Fibroblast of skin of left biceps (primary cell): ENCODE measurements at regions not wholly inside any gene's neighbourhood (a gene's known extent, or its start where the extent isn't known, plus 50 kb on each side); places are given as distances from the start of the nearest gene placed in this dataset.
"Not testable (repeated sequence)": the region's sequence is repeated elsewhere in the genome, so short reads cannot be mapped to it uniquely, and the experiment has no call there.

Source experiments
- DNase-seq, 2 experiments: peaks; one replicate each; pipeline ENCODE4 v3.0.0-alpha.2; 2013; ENCODE audit warnings: low read depth in 2 of 2

DNA sequence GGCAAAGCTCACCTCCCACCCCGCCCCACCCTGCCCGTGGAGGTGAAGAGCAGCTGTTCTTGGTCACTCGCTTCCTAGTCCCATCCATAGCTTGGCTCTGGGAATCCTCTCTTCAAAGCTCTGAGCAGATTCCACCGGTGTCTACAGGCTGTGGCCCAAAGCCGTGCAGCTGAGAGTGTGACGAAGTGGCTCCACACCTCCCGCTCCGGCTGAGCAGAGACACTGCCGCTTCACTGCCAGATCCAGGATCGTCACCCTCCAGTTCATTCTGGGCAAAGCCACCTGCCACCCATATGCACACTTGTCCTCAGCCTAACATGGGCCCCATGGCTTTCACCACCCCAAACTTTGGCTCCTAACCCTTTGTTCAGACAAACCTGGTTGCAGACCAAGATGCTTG, 532.9 kb upstream of the B3GAT1 start:
- DNase-seq, result no peak

DNA sequence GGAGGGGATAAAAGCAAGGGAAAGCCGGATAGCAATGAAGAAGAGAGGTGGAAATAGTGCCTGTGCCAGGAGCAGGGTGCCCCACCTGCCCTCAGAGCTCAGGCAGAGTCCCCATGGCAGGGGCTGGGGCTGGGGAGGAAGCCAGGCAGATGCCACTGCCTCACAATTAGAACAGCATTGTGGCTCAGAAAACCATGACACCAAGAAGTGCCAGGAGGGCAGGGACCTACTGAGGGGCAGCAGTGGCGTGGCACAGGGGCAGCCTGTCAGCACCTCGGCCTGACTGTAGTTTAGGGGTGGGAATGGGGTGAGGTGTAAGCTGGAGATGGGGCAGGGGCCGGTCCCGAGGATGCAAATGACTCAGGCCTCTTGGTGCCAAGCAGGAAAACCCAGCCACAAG, 532.1 kb upstream of the B3GAT1 start:
- no peak for DNase-seq

DNA sequence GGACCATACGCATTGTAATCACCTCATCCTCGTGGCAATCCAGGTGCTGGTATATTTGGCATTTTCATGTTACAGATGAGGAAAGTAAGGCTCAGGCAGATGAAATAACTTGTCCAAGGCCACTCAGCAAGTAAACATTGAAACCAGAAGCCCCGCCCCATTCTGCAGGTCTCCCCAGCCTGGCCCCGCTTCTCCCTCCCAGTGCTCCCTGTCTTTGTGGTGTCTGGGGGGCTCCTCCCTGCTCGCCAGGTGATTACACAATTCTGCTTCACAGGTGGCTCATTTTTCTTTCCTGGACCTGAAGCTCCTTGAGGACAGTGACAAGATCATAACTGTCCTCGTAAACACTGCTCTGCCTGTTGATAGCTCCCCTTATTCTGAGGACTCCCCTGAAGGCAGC, 531.5 kb upstream of the B3GAT1 start:
- DNase-seq, result no peak

DNA sequence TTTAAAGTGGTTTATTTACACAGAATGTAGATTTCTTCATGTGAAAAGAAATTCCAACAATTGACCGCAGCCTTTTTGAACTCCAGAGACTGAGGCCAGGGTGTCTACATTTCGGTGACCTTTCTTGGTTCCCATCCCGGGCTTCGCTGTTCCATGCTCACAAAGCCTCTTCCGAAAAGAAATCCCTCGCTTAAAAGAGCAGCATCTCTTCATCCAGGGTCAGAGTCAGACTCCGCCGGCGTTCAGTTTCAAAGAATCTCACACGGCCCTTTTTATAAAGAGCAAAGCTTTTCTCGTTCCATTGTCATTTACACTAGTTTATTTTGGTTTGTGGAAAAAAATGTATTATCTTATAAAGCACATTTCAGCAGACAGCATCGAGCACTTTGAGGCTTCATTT, 530.6 kb upstream of the B3GAT1 start:
- DNase-seq, result no peak

DNA sequence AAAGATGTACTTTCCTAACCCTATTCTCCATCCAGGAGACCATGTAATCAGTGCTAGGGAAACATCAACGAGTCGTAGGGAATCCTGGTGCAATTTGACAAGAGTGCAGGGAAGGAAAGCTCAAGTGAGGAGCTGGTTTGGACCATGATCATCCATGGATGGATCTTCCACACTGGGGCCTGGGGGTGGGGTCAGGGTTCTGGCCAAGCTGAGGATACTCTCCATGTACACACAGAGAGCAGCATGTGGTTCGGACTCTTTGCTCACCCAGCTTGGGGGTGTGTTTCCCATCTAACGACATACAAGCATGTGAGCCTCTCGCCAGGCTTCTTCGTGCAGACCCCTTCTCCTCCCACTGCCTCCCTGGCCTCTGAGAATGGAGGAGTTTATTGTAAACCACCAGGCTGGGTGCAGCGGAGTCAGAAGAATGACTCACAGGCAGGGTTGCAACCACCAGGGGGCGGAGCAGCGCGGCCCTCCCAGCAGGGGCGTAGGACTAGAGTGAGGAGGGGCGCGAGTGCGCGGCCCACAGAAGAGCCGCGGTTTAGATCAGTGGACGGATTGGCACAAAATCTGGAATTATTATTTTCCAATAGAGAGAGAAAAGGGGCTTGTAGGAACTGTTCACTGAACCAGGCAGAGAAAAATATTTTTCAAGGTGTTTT, 530.0 kb upstream of the B3GAT1 start:
- not testable (repeated sequence) for DNase-seq

- DNase-seq, result no peak
These were observed 529.3 kb upstream of the B3GAT1 start for GRCh38 chr11:134941326-134941725.

- DNase-seq, result no peak
These were observed 528.5 kb upstream of the B3GAT1 start for GRCh38 chr11:134940441-134941126.

- no peak for DNase-seq
These were observed 527.9 kb upstream of the B3GAT1 start for GRCh38 chr11:134939905-134940304.

DNA sequence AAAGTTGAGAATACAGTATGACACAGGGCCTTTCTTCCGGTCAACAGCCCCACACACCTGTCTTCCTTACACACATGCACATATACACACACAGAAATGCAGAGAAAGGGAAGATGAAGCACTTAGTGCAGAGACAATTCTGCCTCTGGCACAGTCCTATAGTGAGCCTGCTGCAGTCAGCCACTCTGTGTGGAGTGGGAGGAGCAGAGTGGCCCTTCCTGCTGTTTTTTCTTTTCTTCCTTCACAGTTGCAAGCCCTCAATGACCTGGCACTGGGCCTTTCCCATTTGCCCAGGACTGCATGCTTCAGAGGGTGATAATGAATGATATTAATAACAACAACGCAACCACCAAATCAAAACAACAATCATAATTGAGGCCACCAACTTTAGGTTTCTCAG, 527.0 kb upstream of the B3GAT1 start:
- DNase-seq, result no peak

DNA sequence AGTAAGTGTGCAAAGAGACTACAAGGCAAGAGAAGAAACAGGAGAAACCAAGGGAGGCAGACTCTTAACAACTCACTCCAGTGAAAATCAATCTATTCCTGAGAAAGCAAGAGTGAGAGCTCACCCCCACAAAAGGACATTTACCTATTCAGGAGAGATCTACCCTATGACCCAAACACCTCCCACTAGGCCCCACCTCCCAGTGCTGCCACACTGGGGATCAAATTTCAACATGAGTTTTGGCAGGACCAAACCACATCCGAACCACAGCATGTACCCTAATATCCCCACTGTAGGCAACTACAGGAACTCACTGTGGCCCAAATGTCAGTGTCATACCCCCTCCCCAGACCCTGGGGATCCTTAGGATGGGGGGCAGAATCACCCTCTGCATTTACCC, 526.2 kb upstream of the B3GAT1 start:
- no peak for DNase-seq

DNA sequence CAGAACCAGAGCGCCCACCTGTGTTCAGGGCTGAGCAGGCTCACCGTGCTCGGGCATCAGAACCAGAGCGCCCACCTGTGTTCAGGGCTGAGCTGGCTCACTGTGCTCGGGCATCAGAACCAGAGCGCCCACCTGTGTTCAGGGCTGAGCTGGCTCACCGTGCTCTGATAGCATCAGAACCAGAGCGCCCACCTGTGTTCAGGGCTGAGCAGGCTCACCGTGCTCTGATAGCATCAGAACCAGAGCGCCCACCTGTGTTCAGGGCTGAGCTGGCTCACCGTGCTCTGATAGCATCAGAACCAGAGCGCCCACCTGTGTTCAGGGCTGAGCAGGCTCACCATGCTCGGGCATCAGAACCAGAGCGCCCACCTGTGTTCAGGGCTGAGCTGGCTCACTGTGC, 525.2 kb upstream of the B3GAT1 start:
- DNase-seq, result not testable (repeated sequence)

- DNase-seq, result no peak
These were observed 520.7 kb upstream of the B3GAT1 start for GRCh38 chr11:134932761-134933160.

GRCh38 chr11:134925432-134925831, 513.4 kb upstream of the B3GAT1 start:
- no peak for DNase-seq

- no peak for DNase-seq
These were observed 511.4 kb upstream of the B3GAT1 start for GRCh38 chr11:134923441-134923840.

- DNase-seq, result no peak
These were observed 509.9 kb upstream of the B3GAT1 start for GRCh38 chr11:134921938-134922337.

DNA sequence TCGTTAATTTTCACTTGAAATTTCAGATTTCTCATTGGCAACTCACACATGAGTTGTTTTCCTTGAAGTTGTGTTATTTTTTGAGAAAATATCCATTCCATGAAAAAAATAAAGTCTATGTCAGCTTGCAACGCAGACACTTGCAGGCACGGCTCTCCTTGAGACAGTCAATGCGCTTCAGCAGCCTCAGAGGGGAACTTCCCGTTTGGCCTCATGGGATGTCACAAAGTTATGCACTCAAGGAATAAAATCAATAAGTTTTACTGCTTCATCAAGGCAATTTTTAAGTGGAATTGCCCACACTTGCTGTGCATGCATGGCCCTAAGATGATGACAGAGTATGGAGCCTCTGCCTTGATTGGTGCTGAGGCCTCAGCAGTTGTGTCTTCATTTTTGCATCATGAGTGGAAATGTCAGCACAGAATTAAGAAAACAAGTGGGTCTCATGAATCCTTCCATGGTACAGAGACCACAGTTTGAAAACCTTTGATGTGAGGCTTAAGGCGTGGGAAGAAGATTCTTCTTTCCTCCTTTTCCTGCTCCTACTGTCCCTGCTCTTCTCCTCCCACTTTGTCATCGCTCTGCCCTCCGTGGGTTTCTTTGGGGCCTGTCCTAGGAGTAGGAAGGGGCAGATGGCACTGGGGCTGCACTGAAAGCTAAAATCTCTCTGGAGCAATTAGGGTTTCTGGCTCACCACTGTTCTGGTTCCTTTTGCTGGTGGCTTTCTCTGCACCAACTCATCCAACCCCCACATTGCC, 509.0 kb upstream of the B3GAT1 start:
- no peak for DNase-seq

DNA sequence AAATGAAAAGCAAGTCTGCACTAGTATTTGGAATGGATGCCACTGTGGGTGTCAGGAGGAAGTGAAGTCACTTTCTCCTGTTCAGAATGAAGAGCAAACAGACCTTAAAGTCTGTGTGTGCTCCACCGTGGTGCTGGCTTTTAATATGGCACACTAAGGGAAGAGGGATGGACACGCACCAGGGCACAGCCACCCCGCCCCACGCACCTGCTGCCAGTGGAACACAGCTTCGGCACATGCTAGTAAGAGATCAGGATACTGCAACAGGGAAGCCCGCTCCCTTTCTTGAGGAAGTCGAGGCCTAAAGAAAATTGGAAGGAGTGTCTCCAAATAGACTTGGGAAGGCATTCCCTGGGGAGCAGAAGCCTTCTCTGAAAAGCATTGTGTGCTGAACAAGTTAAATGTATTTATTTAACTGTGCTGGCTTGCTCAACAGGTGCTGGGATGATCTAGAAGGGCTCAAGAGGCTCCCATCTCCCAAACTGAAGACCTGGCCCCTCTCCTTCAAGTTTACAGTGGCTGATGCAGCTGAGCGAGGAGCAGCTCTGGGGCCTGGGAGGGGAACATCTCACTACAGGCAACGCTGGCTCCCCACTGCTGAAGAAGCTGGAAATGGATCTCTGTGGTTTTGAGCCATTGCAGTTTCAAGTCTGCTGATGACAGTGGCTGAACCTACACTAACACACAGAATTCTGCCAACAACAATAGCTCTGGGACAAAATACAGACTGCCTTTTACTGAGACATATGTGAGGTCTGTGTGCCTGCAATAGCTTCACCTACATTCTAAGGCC, 504.6 kb upstream of the B3GAT1 start:
- no peak for DNase-seq

DNA sequence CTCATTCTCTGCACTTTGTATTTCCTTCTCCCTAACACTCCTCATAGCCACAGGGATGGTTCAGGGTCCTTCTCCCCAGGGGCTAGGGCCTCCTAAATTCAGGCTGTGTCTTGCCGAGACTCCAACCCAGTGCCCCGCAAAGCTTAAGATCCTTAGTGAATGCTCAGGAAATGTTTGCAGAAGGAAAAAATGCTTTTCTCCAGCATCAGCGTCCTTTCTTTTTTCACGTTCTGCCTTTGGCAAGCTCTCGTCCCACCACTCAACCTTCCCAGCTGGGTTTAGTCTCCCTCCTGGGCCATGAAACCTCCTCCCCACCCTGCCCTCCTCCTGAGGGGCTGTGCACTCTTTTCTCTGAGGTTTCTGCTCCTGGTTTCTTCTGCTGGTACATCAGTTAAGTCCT, 503.8 kb upstream of the B3GAT1 start:
- no peak for DNase-seq

DNA sequence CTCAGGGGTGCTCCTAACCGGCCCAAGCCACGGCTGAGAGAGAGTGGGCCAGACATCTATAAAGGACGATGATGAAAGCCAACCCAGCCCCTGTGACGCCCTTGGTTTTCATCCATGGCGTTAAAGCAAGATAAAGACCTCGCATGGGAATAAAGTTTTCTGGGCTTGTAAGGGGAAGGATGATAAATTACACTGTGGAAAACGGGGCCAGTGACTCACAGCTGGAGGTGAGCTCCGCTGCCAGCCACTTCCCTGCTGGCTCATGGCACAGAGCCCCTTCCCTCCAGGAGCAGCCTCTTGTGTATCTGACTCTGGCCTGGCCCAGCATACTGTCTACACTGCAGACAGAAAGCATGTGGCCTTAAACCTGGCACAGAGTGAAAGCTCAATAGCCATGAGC, 503.2 kb upstream of the B3GAT1 start:
- DNase-seq, result no peak

- no peak for DNase-seq
These were observed 502.1 kb upstream of the B3GAT1 start for GRCh38 chr11:134913999-134914590.

DNA sequence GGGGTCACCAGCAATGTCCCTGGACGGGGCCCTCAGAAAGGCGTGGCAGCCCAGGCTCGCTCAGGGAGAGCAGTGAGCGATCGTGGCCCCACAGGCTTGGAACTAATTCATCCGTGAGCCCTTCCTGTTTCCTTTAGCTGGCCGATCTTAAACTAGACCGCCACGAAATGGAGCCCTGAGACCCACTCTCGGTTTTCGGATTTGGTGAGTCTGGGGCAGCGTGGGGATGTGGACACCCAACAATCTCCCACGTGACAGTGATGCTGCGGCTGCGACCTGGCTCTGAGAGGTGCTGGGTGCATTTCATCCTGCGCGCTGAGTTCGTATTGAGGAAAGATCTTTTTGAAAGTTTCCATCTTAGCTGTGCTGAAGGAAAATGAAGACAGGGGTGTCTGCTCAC, 501.3 kb upstream of the B3GAT1 start:
- no peak for DNase-seq
